ENCODE measurements at regions not wholly inside any gene's neighbourhood (a gene's known extent, or its start where the extent isn't known, plus 50 kb on each side); places are given as distances from the start of the nearest gene placed in this dataset.

GRCh38 chr7:17061443-17061842, 179.7 kb upstream of the AGR3 start:
- Histone ChIP-seq H3K27ac (no peak overlapping the region), H3K27me3 (no peaks in the 10 kb centered on the region), H3K4me3 (no peak overlapping the region), H3K4me1 (no peaks in the 10 kb centered on the region), H3K9me3 (no peaks in the 10 kb centered on the region), H3K36me3 (no peaks in the 10 kb centered on the region)
- TF ChIP-seq CTCF (IDR thresholded peaks at IDR 0.05) (no peak), POLR2AphosphoS5 (IDR thresholded peaks at IDR 0.05) (no peak), POLR2A (IDR thresholded peaks at IDR 0.05) (no peak)
- no peak for DNase-seq (ENCODE audit: low spot score in 2 of 2)
- intact Hi-C loops (cut with DNase I; ENCODE audit: low total_unique reads), result no loop called here

DNA sequence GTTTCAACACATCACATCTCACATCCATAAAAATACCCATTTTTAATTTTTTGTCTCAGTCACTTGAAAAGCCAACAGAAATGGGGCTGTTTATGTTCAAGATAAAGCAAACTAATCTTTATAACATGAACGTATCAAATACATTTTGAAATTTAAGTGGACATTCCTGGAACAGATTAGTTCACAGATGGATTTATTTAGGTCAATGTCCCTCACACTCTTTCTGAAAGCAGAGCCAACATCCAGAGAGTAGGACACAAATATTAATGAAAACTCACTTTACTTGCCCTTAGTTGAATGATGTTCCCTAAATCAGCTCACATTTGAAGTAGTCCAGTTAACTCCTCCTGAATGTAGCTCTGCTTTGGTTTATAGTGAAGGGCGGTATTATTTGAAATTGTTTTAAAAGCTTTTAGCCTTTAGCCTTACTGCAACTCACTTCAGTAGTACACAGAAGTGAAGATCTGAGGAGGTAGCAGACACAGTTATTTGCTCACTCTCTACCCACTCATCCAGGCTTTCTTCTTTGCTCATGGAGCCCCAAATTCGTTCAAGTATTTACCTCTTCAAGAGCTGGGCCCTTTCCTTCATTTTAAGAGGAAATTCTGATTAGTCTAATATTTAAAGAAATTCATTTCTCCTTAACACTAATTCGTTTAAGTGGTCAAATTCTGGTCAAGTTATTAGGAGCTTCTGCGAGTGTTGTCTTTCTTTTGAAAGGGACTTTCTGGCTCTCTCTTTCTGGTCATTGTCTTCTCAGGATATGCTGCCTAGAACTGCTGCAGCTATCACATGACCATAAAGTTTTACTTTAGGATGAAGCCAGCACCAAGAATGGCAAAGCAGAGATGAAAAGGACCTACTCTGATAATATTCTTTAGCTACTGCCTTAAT, 180.6 kb upstream of the AGR3 start:
- no peaks in the 10 kb centered on the region for H3K4me1 ChIP-seq
- TF ChIP-seq CTCF (IDR thresholded peaks at IDR 0.05) (no peak), POLR2AphosphoS5 (IDR thresholded peaks at IDR 0.05) (no peak), POLR2A (IDR thresholded peaks at IDR 0.05) (no peak)
- H3K36me3 ChIP-seq, result no peaks in the 10 kb centered on the region
- H3K9me3 ChIP-seq, result no peaks in the 10 kb centered on the region
- no peak for DNase-seq (ENCODE audit: low spot score in 2 of 2)
- intact Hi-C loops (cut with DNase I; ENCODE audit: low total_unique reads), result no loop called here
- no peak overlapping the region for H3K4me3 ChIP-seq
- no peaks in the 10 kb centered on the region for H3K27me3 ChIP-seq
- no peak overlapping the region for H3K27ac ChIP-seq

DNA sequence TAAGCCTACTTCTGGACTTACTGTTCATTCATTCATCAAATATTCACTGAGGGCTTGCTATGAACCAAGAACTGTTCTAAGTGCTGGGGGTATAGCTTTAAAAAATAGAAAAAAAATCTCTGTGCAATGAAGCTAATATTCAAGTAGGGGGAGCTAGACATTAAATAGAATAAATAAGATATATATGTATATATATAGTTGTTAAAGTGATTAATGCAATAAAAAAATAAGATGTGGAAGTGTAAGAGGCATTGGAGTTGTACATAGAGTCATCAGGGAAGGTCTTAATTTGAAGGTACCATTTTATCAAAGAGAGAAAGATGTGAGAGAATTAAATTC, 181.2 kb upstream of the AGR3 start:
- TF ChIP-seq POLR2A (IDR thresholded peaks at IDR 0.05) (no peak), CTCF (IDR thresholded peaks at IDR 0.05) (no peak), POLR2AphosphoS5 (IDR thresholded peaks at IDR 0.05) (no peak)
- Histone ChIP-seq H3K27me3 (no peaks in the 10 kb centered on the region), H3K27ac (no peak overlapping the region), H3K4me1 (no peaks in the 10 kb centered on the region), H3K4me3 (no peak overlapping the region), H3K36me3 (no peaks in the 10 kb centered on the region), H3K9me3 (no peaks in the 10 kb centered on the region)
- intact Hi-C loops (cut with DNase I; ENCODE audit: low total_unique reads), result no loop called here
- DNase-seq (ENCODE audit: low spot score in 2 of 2), result no peak

DNA sequence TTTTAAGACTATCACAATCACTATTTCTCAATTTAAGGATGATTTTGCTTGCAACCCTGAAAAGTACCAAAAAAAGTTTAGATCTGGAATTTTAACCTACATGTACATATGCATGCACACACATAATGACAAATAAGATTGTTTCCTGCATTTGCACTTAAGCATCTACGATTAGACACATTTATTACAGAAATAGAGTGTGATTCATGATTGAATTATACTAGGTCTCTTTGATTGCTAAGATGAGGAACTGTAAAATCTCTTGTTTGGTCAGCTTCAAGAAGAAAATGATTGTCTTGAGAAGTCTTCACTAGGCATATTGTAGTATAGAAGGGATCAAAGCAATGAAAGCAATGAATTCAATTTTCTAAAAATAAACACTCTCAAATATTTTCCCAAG, 185.9 kb upstream of the AGR3 start:
- DNase-seq (ENCODE audit: low spot score in 2 of 2), result no peak
- no peaks in the 10 kb centered on the region for H3K4me1 ChIP-seq
- intact Hi-C loops (cut with DNase I; ENCODE audit: low total_unique reads), result no loop called here
- H3K27me3 ChIP-seq, result no peaks in the 10 kb centered on the region
- no peak for TF ChIP-seq CTCF (IDR thresholded peaks at IDR 0.05)
- no peak for TF ChIP-seq POLR2A (IDR thresholded peaks at IDR 0.05)
- TF ChIP-seq POLR2AphosphoS5 (IDR thresholded peaks at IDR 0.05), result no peak
- no peak overlapping the region for H3K4me3 ChIP-seq
- H3K9me3 ChIP-seq, result no peaks in the 10 kb centered on the region
- H3K27ac ChIP-seq, result no peak overlapping the region
- no peaks in the 10 kb centered on the region for H3K36me3 ChIP-seq

GRCh38 chr7:17069146-17069545, 187.4 kb upstream of the AGR3 start:
- Histone ChIP-seq H3K27ac (no peak overlapping the region), H3K9me3 (no peaks in the 10 kb centered on the region), H3K36me3 (no peaks in the 10 kb centered on the region), H3K27me3 (no peaks in the 10 kb centered on the region), H3K4me3 (no peak overlapping the region), H3K4me1 (no peaks in the 10 kb centered on the region)
- DNase-seq (ENCODE audit: low spot score in 2 of 2), result no peak
- no peak for TF ChIP-seq POLR2AphosphoS5 (IDR thresholded peaks at IDR 0.05)
- TF ChIP-seq POLR2A (IDR thresholded peaks at IDR 0.05), result no peak
- no peak for TF ChIP-seq CTCF (IDR thresholded peaks at IDR 0.05)
- intact Hi-C loops (cut with DNase I; ENCODE audit: low total_unique reads), result no loop called here

All from breast epithelium (tissue), 4 donors.